IMR-90 (cell line): ENCODE measurements at regions not wholly inside any gene's neighbourhood (a gene's known extent, or its start where the extent isn't known, plus 50 kb on each side); places are given as distances from the start of the nearest gene placed in this dataset.

ENCODE experiments used
- ATAC-seq: fragments of 200-7000 bp; cut with Tn5 transposase; 2 replicates; pipeline ENCODE4 v1.9.1; 2020; ENCODE audit warnings: low read depth, mild to moderate bottlenecking, moderate library complexity
- BruUV-seq: library from RNA; stranded (reverse); fragments of 400-500 nt; replicated peaks from 2 replicates; lab custom pipeline; 2021; lab: Mats Ljungman, UMichigan
- CTCF ChIA-PET: fragments of 300-600 bp; formaldehyde crosslinking; extraction: SDS; loops from one replicate; lab custom pipeline; 2021; ENCODE audit warnings: antibody characterized with exemption; lab: Yijun Ruan, JAX
- POLR2A ChIA-PET: fragments of 300-600 bp; sonication (Branson Sonifier 250); formaldehyde crosslinking; loops from one replicate; lab custom pipeline; 2022; ENCODE audit warnings: antibody characterized with exemption; ENCODE audit not compliant: unreplicated experiment; lab: Charles Lee
- DNase-seq: peaks from one replicate; pipeline ENCODE4 v3.0.0; 2013
- H2AFZ ChIP-seq: replicated peaks from 2 replicates; pipeline ENCODE3; 2013; ENCODE audit warnings: low read length, mild to moderate bottlenecking; ENCODE audit not compliant: poor library complexity
- H2AK5ac ChIP-seq: 2 replicates; pipeline ENCODE4 v1.6.1; 2013; ENCODE audit warnings: low read depth, low read length, inconsistent platforms
- H2AK9ac ChIP-seq: replicated peaks from 2 replicates; pipeline ENCODE3; 2013; ENCODE audit warnings: mild to moderate bottlenecking, low read depth, low read length, moderate library complexity; ENCODE audit not compliant: poor library complexity
- H2BK120ac ChIP-seq: 2 replicates; pipeline ENCODE4 v1.6.1; 2013; ENCODE audit warnings: low read depth, low read length, inconsistent platforms
- H2BK15ac ChIP-seq: 3 replicates; pipeline ENCODE4 v1.6.1; 2013; ENCODE audit warnings: low read depth, low read length, inconsistent platforms
- H2BK20ac ChIP-seq: 2 replicates; pipeline ENCODE4 v1.6.1; 2013; ENCODE audit warnings: low read depth, mild to moderate bottlenecking, inconsistent platforms, low read length, moderate library complexity
- H2BK5ac ChIP-seq: 2 replicates; pipeline ENCODE4 v1.6.1; 2013; ENCODE audit warnings: mild to moderate bottlenecking, low read depth, low read length, inconsistent platforms; ENCODE audit not compliant: poor library complexity, severe bottlenecking
- H3K14ac ChIP-seq: replicated peaks from 2 replicates; pipeline ENCODE4 v1.6.1; 2013; ENCODE audit warnings: low read depth, low read length, inconsistent platforms
- H3K18ac ChIP-seq: 2 replicates; pipeline ENCODE4 v1.6.1; 2013; ENCODE audit warnings: low read depth, low read length, control low read depth
- H3K23ac ChIP-seq: 2 replicates; pipeline ENCODE4 v1.6.1; 2013; ENCODE audit warnings: low read depth, low read length, inconsistent platforms
- H3K27ac ChIP-seq: 2 replicates; pipeline ENCODE4 v1.5.1; 2013; ENCODE audit warnings: mild to moderate bottlenecking, control low read depth, low read length; ENCODE audit not compliant: insufficient read depth
- H3K27me3 ChIP-seq: 2 replicates; pipeline ENCODE4 v1.6.1; 2013; ENCODE audit warnings: low read length; ENCODE audit not compliant: control insufficient read depth, insufficient read depth
- H3K36me3 ChIP-seq: 2 replicates; pipeline ENCODE4 v1.6.1; 2013; ENCODE audit warnings: low read length, mixed read lengths; ENCODE audit not compliant: control insufficient read depth, insufficient read depth
- H3K4ac ChIP-seq: 2 replicates; pipeline ENCODE4 v1.6.1; 2013; ENCODE audit warnings: low read depth, low read length, inconsistent platforms
- H3K4me1 ChIP-seq: 2 replicates; pipeline ENCODE4 v1.6.1; 2013; ENCODE audit warnings: low read length, mixed read lengths; ENCODE audit not compliant: control insufficient read depth, insufficient read depth
- H3K4me2 ChIP-seq: 2 replicates; pipeline ENCODE4 v1.6.1; 2013; ENCODE audit warnings: low read depth, mild to moderate bottlenecking, control low read depth, low read length, moderate library complexity
- H3K4me3 ChIP-seq: 2 replicates; pipeline ENCODE4 v1.5.1; 2013; ENCODE audit warnings: low read depth, mild to moderate bottlenecking, control low read depth, low read length, moderate library complexity; ENCODE audit not compliant: insufficient read depth
- H3K56ac ChIP-seq: 2 replicates; pipeline ENCODE4 v1.6.1; 2013; ENCODE audit warnings: low read length, inconsistent platforms; ENCODE audit not compliant: insufficient read depth; ENCODE audit errors: extremely low read depth
- H3K79me1 ChIP-seq, 2 experiments: 2 replicates each; pipeline ENCODE4 v1.6.1; 2013; ENCODE audit warnings: low read length in 2 of 2, inconsistent platforms in 1 of 2, low read depth in 1 of 2
- H3K9ac ChIP-seq: 2 replicates; pipeline ENCODE4 v1.6.1; 2013; ENCODE audit warnings: low read depth, low read length, control low read depth
- H3K9me1 ChIP-seq: 2 replicates; pipeline ENCODE4 v1.6.1; 2013; ENCODE audit warnings: low read length, inconsistent platforms; ENCODE audit not compliant: insufficient read depth
- H3K9me3 ChIP-seq: 2 replicates; pipeline ENCODE4 v1.6.1; 2013; ENCODE audit warnings: low read length; ENCODE audit not compliant: control insufficient read depth, insufficient read depth
- H4K20me1 ChIP-seq: 2 replicates; pipeline ENCODE4 v1.6.1; 2013; ENCODE audit warnings: low read length, inconsistent platforms; ENCODE audit not compliant: insufficient read depth
- H4K5ac ChIP-seq: 2 replicates; pipeline ENCODE4 v1.6.1; 2013; ENCODE audit warnings: mild to moderate bottlenecking, low read depth, low read length, control low read depth
- H4K8ac ChIP-seq, 2 experiments: 2 replicates each; pipeline ENCODE4 v1.6.1; 2013; ENCODE audit warnings: low read depth in 2 of 2, low read length in 2 of 2, control low read depth in 1 of 2, inconsistent platforms in 1 of 2
- H4K91ac ChIP-seq: 2 replicates; pipeline ENCODE4 v1.6.1; 2013; ENCODE audit warnings: low read depth, low read length, inconsistent platforms; ENCODE audit not compliant: insufficient read depth
- CHD1 ChIP-seq: IDR thresholded peaks from 2 replicates; pipeline ENCODE4 v1.6.1; 2012; ENCODE audit warnings: low read depth, low read length, improper control_type of control experiment
- FOS ChIP-seq: fragments of 150-350 bp; IDR thresholded peaks from 2 replicates; pipeline ENCODE4 v1.6.1; 2016; ENCODE audit warnings: low read depth, low read length
- MAFK ChIP-seq: IDR thresholded peaks from 2 replicates; pipeline ENCODE4 v1.6.1; 2012; ENCODE audit warnings: low read depth, low read length, improper control_type of control experiment
- POLR2A ChIP-seq: IDR thresholded peaks from 2 replicates; pipeline ENCODE4 v1.6.1; 2012; ENCODE audit warnings: mild to moderate bottlenecking, low read depth, low read length
- RAD21 ChIP-seq: IDR thresholded peaks from 2 replicates; pipeline ENCODE4 v1.6.1; 2012; ENCODE audit warnings: low read length, improper control_type of control experiment
- USF2 ChIP-seq: fragments of 150-350 bp; IDR thresholded peaks from 2 replicates; pipeline ENCODE4 v1.6.1; 2017; ENCODE audit warnings: mild to moderate bottlenecking, antibody characterized with exemption, low read length, low read depth
- WGBS, 2 experiments: methylation state at CpG; one replicate each; pipeline versions ENCODE4 v1.1.5 to v1.1.7; 2013; ENCODE audit warnings: missing lambda C conversion rate in 2 of 2; ENCODE audit not compliant: insufficient read length in 1 of 2; ENCODE audit errors: extremely low coverage in 2 of 2; 5-methylcytosine and 5-hydroxymethylcytosine counted together
- dilution Hi-C: fragments of 300-500 bp; cut with HindIII; formaldehyde crosslinking; loops from one replicate; pipeline ENCODE4 v1.14.3; 2018; ENCODE audit warnings: low sequenced_read_pairs; ENCODE audit not compliant: unreplicated experiment
- in situ Hi-C: fragments of 300-500 bp; cut with MboI; formaldehyde crosslinking; loops from 3 replicates; pipeline ENCODE4 v1.14.3; 2019; ENCODE audit warnings: low sequenced_read_pairs, inconsistent platforms, mixed read lengths
- intact Hi-C: fragments of 100-400 bp; cut with micrococcal nuclease; formaldehyde crosslinking; loops from 2 replicates; pipeline ENCODE4 v1.10.0; 2022

- Histone ChIP-seq H3K14ac (no peak overlapping the region), H3K56ac (no peak overlapping the region), H3K27me3 (no peaks in the 10 kb centered on the region), H4K20me1 (peaks cover 29% of the 10 kb centered on the region; the same call in 1 of the 2 replicates), H3K79me1 (peaks cover 10 to 22% of the 10 kb centered on the region in 2 experiments; a peak in 3 of 4 replicates), H3K4me2 (no peak overlapping the region), H3K27ac (no peak overlapping the region), H4K8ac (no peak overlapping the region), H3K9me1 (peaks cover 19% of the 10 kb centered on the region), H2AFZ (no peak overlapping the region), H2BK120ac (no peak overlapping the region), H3K23ac (no peak overlapping the region), H4K91ac (no peak overlapping the region), H3K18ac (no peak overlapping the region), H3K36me3 (no peaks in the 10 kb centered on the region), H2AK9ac (no peak overlapping the region), H2AK5ac (peak overlapping the region; percentile 20; the same call in 1 of the 2 replicates), H2BK5ac (no peak overlapping the region), H3K4me1 (peaks cover 3% of the 10 kb centered on the region; the same call in 1 of the 2 replicates), H3K4me3 (no peak overlapping the region), H2BK20ac (no peak overlapping the region), H3K9ac (no peak overlapping the region), H4K5ac (no peak overlapping the region), H2BK15ac (no peak overlapping the region), H3K4ac (no peak overlapping the region), H3K9me3 (no peaks in the 10 kb centered on the region)
- CTCF ChIA-PET: interaction anchor here (1.1 kb wide), 1 partner anchor 7 kb away, joined by 6 read pairs; no protein-coding TSS in a partner anchor
- no TSS peak for BruUV-seq
- DNase-seq: no peak
- in situ Hi-C loops (loop anchor here (25.0 kb wide), 1 partner anchor 813 kb away; no protein-coding TSS in a partner anchor), intact Hi-C loops (no loop called here), dilution Hi-C loops (no loop called here)
- POLR2A ChIA-PET: no interaction called here
- TF ChIP-seq POLR2A (no peak), USF2 (no peak), FOS (no peak), MAFK (no peak), CHD1 (no peak), RAD21 (no peak)
- 78% methylated on average over 2 of the region's 6 CpGs; no CpG with 5 or more reads in 1 of the 2 experiments for WGBS, 2 experiments
- no peak for ATAC-seq
Measured at GRCh38 chr14:100424504-100425428, 101.6 kb downstream of the SLC25A47 start.
